Breast epithelium (tissue), 4 donors: ENCODE measurements at regions not wholly inside any gene's neighbourhood (a gene's known extent, or its start where the extent isn't known, plus 50 kb on each side); places are given as distances from the start of the nearest gene placed in this dataset.

Experiments
- DNase-seq, 2 donors: peaks; one replicate each; pipeline ENCODE4 v3.0.0-alpha.2; 2019; ENCODE audit warnings: low spot score in 2 of 2
- H3K27ac ChIP-seq, 2 donors: fragments of 200-600 bp; sonication (generic) in 1 of 2; one replicate each; pipeline ENCODE4 v1.5.1; 2016 to 2019; ENCODE audit warnings: mild to moderate bottlenecking in 1 of 2
- H3K27me3 ChIP-seq, 2 donors: fragments of 200-600 bp; sonication (generic) in 1 of 2; one replicate each; pipeline versions ENCODE4 v1.5.1 to v1.6.0; 2017 to 2019; ENCODE audit warnings: control low read depth in 1 of 2, mild to moderate bottlenecking in 1 of 2
- H3K36me3 ChIP-seq: fragments of 200-600 bp; one replicate; pipeline ENCODE4 v1.5.1; 2019
- H3K4me1 ChIP-seq, 2 donors: fragments of 200-600 bp; sonication (generic); one replicate each; pipeline ENCODE4 v1.5.1; 2016 to 2019; ENCODE audit warnings: control low read depth in 1 of 2
- H3K4me3 ChIP-seq, 3 donors: fragments of 200-600 bp; sonication (generic); 1 replicate in 2 of 3; 2 replicates in 1 of 3; pipeline ENCODE4 v1.5.1; 2016 to 2019; ENCODE audit warnings: mild to moderate bottlenecking in 3 of 3, moderate library complexity in 2 of 3
- H3K9me3 ChIP-seq, 2 donors: fragments of 200-600 bp; sonication (generic) in 1 of 2; one replicate each; pipeline ENCODE4 v1.5.1; 2016 to 2019; ENCODE audit warnings: control low read depth in 1 of 2
- CTCF ChIP-seq, 3 donors: fragments of 450-650 bp; IDR thresholded peaks; one replicate each; pipeline ENCODE4 v1.5.1; 2016 to 2017; ENCODE audit warnings: antibody characterized with exemption in 3 of 3, mild to moderate bottlenecking in 3 of 3, moderate library complexity in 3 of 3
- POLR2A ChIP-seq: fragments of 450-650 bp; IDR thresholded peaks from one replicate; pipeline ENCODE4 v1.6.1; 2016; ENCODE audit warnings: antibody characterized with exemption, mild to moderate bottlenecking, moderate library complexity
- POLR2AphosphoS5 ChIP-seq, 3 donors: sonication (generic); formaldehyde crosslinking; IDR thresholded peaks; one replicate each; pipeline ENCODE4 v1.6.1; 2017; ENCODE audit warnings: antibody characterized with exemption in 3 of 3
- intact Hi-C: fragments of 100-400 bp; cut with DNase I; formaldehyde crosslinking; loops from one replicate; pipeline ENCODE4 v1.15.1; 2023; ENCODE audit warnings: low total_unique reads

- no peak for TF ChIP-seq POLR2AphosphoS5 (IDR thresholded peaks at IDR 0.05)
- no peak for TF ChIP-seq POLR2A
- no peak for TF ChIP-seq CTCF (IDR thresholded peaks at IDR 0.05)
- Histone ChIP-seq H3K9me3 (no peaks in the 10 kb centered on the region), H3K4me3 (no peak overlapping the region), H3K36me3 (no peaks in the 10 kb centered on the region), H3K4me1 (no peaks in the 10 kb centered on the region), H3K27ac (no peak overlapping the region), H3K27me3 (no peaks in the 10 kb centered on the region)
- no peak for DNase-seq
- intact Hi-C loops = no loop called here
Measured at GRCh38 chr10:56240471-56240870, 120.6 kb downstream of the ZWINT start.

- DNase-seq = no peak
- intact Hi-C loops = no loop called here
- H3K27me3 ChIP-seq = no peaks in the 10 kb centered on the region
- no peaks in the 10 kb centered on the region for H3K4me1 ChIP-seq
- H3K36me3 ChIP-seq = no peaks in the 10 kb centered on the region
- H3K4me3 ChIP-seq = no peak overlapping the region
- no peak overlapping the region for H3K27ac ChIP-seq
- H3K9me3 ChIP-seq = no peaks in the 10 kb centered on the region
- TF ChIP-seq POLR2A = no peak
- no peak for TF ChIP-seq POLR2AphosphoS5 (IDR thresholded peaks at IDR 0.05)
- no peak for TF ChIP-seq CTCF (IDR thresholded peaks at IDR 0.05)
Measured at GRCh38 chr10:56231436-56231835, 129.6 kb downstream of the ZWINT start.

- Histone ChIP-seq H3K4me3 (no peak overlapping the region), H3K4me1 (no peaks in the 10 kb centered on the region), H3K9me3 (no peaks in the 10 kb centered on the region), H3K36me3 (no peaks in the 10 kb centered on the region), H3K27ac (no peak overlapping the region), H3K27me3 (no peaks in the 10 kb centered on the region)
- no peak for DNase-seq
- intact Hi-C loops = no loop called here
- TF ChIP-seq POLR2AphosphoS5 (IDR thresholded peaks at IDR 0.05) (no peak), CTCF (IDR thresholded peaks at IDR 0.05) (no peak), POLR2A (no peak)
Measured at GRCh38 chr10:56222237-56222636, 138.8 kb downstream of the ZWINT start.

- DNase-seq = no peak
- no peaks in the 10 kb centered on the region for H3K4me1 ChIP-seq
- H3K27ac ChIP-seq = no peak overlapping the region
- H3K36me3 ChIP-seq = no peaks in the 10 kb centered on the region
- no peaks in the 10 kb centered on the region for H3K27me3 ChIP-seq
- intact Hi-C loops = no loop called here
- no peaks in the 10 kb centered on the region for H3K9me3 ChIP-seq
- TF ChIP-seq POLR2AphosphoS5 (IDR thresholded peaks at IDR 0.05) (no peak), POLR2A (no peak), CTCF (IDR thresholded peaks at IDR 0.05) (no peak)
- no peak overlapping the region for H3K4me3 ChIP-seq
Measured at GRCh38 chr10:56212951-56213350, 148.1 kb downstream of the ZWINT start.

- intact Hi-C loops = no loop called here
- no peaks in the 10 kb centered on the region for H3K4me1 ChIP-seq
- DNase-seq = no peak
- H3K9me3 ChIP-seq = no peaks in the 10 kb centered on the region
- no peaks in the 10 kb centered on the region for H3K27me3 ChIP-seq
- H3K27ac ChIP-seq = no peak overlapping the region
- H3K36me3 ChIP-seq = no peaks in the 10 kb centered on the region
- H3K4me3 ChIP-seq = no peak overlapping the region
- TF ChIP-seq CTCF (IDR thresholded peaks at IDR 0.05) = no peak
- no peak for TF ChIP-seq POLR2A
- no peak for TF ChIP-seq POLR2AphosphoS5 (IDR thresholded peaks at IDR 0.05)
Measured at GRCh38 chr10:56181607-56182006, 179.5 kb downstream of the ZWINT start.
